ENCODE measurements at regions not wholly inside any gene's neighbourhood (a gene's known extent, or its start where the extent isn't known, plus 50 kb on each side); places are given as distances from the start of the nearest gene placed in this dataset.

DNA sequence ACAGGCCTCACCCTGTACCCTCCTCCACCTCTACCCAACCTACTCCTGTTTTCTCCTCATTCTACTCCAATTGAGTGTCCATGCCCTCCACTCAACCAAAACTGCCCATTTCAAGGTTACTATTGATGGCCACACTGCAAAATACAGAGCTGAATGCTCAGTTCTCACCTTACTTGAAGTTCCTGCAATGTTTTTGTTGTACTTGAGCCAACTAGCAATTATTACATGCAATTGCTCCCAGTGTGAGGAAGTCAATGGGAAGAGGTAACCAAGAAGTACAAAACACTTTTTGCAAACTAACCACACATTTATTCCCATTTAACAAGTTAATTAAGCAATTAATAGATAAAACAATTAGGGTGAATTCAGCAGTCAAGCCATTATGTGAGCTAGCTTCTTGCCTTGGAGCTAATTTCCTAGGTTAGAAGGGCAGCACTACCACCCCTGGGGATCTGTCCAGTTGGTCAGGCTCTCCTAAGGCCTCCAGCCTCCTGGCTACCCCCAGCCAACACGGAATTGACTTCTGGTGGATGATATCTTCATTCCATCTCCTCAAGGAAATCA is 52.4 kb upstream of the GGTLC1 start:
- Histone ChIP-seq H3K4me3 (ENCODE audit: low read depth in 1 of 3, low read length in 3 of 3) (no peak overlapping the region), H3K4me1 (ENCODE audit: control insufficient read depth in 4 of 4, insufficient read depth in 4 of 4, low read length in 3 of 4) (no peaks in the 10 kb centered on the region), H3K9ac (ENCODE audit: low read depth in 1 of 2, low read length in 2 of 2) (no peak overlapping the region), H3K27ac (ENCODE audit: low read depth in 1 of 2, low read length in 2 of 2) (no peak overlapping the region), H3K9me3 (ENCODE audit: control insufficient read depth in 4 of 4, low read length in 3 of 4) (no peaks in the 10 kb centered on the region), H3K27me3 (ENCODE audit: control insufficient read depth in 4 of 4, insufficient read depth in 4 of 4, low read length in 3 of 4) (no peaks in the 10 kb centered on the region), H3K36me3 (ENCODE audit: control insufficient read depth in 4 of 4, insufficient read depth in 3 of 4, low read depth in 1 of 4, low read length in 3 of 4) (no peaks in the 10 kb centered on the region)
- DNase-seq (ENCODE audit: low spot score), result no peak
- 80% methylated on average over 1 of the region's 1 CpG for WGBS
- TF ChIP-seq FOXA1 (IDR thresholded peaks at IDR 0.05) (no peak), NR2F2 (IDR thresholded peaks at IDR 0.05) (no peak), FOXA2 (IDR thresholded peaks at IDR 0.05) (no peak), EGR1 (IDR thresholded peaks at IDR 0.05; ENCODE audit: low read depth in 2 of 2) (no peak), JUND (IDR thresholded peaks at IDR 0.05) (no peak), RXRA (IDR thresholded peaks at IDR 0.05) (no peak), TAF1 (conservative IDR thresholded peaks at IDR 0.05) (no peak), SP1 (IDR thresholded peaks at IDR 0.05) (no peak), GABPA (IDR thresholded peaks at IDR 0.05 in 1 of 2, conservative IDR thresholded peaks at IDR 0.05 in 1 of 2) (no peak), RAD21 (IDR thresholded peaks at IDR 0.05) (no peak), REST (IDR thresholded peaks at IDR 0.05) (no peak), YY1 (IDR thresholded peaks at IDR 0.05) (no peak)
- TF ChIP-seq, protein P1, sequence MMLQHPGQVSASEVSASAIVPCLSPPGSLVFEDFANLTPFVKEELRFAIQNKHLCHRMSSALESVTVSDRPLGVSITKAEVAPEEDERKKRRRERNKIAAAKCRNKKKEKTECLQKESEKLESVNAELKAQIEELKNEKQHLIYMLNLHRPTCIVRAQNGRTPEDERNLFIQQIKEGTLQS (IDR thresholded peaks at IDR 0.05), result no peak
- TF ChIP-seq, protein P2, sequence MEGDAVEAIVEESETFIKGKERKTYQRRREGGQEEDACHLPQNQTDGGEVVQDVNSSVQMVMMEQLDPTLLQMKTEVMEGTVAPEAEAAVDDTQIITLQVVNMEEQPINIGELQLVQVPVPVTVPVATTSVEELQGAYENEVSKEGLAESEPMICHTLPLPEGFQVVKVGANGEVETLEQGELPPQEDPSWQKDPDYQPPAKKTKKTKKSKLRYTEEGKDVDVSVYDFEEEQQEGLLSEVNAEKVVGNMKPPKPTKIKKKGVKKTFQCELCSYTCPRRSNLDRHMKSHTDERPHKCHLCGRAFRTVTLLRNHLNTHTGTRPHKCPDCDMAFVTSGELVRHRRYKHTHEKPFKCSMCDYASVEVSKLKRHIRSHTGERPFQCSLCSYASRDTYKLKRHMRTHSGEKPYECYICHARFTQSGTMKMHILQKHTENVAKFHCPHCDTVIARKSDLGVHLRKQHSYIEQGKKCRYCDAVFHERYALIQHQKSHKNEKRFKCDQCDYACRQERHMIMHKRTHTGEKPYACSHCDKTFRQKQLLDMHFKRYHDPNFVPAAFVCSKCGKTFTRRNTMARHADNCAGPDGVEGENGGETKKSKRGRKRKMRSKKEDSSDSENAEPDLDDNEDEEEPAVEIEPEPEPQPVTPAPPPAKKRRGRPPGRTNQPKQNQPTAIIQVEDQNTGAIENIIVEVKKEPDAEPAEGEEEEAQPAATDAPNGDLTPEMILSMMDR (IDR thresholded peaks at IDR 0.05; ENCODE audit: low read depth, low read length, missing input control), result no peak
- TF ChIP-seq, protein P3, sequence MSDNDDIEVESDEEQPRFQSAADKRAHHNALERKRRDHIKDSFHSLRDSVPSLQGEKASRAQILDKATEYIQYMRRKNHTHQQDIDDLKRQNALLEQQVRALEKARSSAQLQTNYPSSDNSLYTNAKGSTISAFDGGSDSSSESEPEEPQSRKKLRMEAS (IDR thresholded peaks at IDR 0.05), result no peak

DNA sequence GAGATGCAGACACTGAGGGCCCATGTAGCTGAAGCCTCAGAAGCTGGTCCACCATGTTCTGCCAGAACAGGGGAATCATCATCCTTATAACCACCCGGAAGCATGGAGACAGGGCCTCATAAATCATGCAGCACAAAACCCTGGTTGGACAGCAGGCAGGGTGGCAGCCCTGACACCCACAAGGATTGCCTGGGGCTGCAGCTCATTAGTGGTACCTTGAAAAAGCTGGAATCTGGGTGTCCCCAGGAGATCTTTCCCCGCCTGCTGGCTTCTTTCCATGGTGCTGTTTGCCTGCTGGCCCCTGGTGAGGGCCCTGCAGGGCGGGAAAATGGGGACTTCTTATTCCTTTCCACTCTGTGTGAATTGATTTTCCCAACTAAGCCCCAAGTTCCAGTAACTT is 50.6 kb upstream of the GGTLC1 start:
- WGBS, result 90% methylated on average over 3 of the region's 3 CpGs
- TF ChIP-seq TAF1 (conservative IDR thresholded peaks at IDR 0.05), result no peak
- no peak for TF ChIP-seq FOXA2 (IDR thresholded peaks at IDR 0.05)
- TF ChIP-seq GABPA (IDR thresholded peaks at IDR 0.05 in 1 of 2, conservative IDR thresholded peaks at IDR 0.05 in 1 of 2), result no peak
- no peak for TF ChIP-seq SP1 (IDR thresholded peaks at IDR 0.05)
- TF ChIP-seq, protein P1 (IDR thresholded peaks at IDR 0.05), result no peak
- no peak for TF ChIP-seq HNF4G (IDR thresholded peaks at IDR 0.05)
- no peak for TF ChIP-seq EGR1 (IDR thresholded peaks at IDR 0.05; ENCODE audit: low read depth in 2 of 2)
- TF ChIP-seq NR2F2 (IDR thresholded peaks at IDR 0.05), result no peak
- no peak for TF ChIP-seq HNF4A (conservative IDR thresholded peaks at IDR 0.05)
- no peak for TF ChIP-seq JUND (IDR thresholded peaks at IDR 0.05)
- no peak for TF ChIP-seq RXRA (IDR thresholded peaks at IDR 0.05)
- TF ChIP-seq FOXA1 (IDR thresholded peaks at IDR 0.05), result no peak
- TF ChIP-seq, protein P3 (IDR thresholded peaks at IDR 0.05), result no peak
- no peak for TF ChIP-seq YY1 (IDR thresholded peaks at IDR 0.05)
- TF ChIP-seq, protein P4, sequence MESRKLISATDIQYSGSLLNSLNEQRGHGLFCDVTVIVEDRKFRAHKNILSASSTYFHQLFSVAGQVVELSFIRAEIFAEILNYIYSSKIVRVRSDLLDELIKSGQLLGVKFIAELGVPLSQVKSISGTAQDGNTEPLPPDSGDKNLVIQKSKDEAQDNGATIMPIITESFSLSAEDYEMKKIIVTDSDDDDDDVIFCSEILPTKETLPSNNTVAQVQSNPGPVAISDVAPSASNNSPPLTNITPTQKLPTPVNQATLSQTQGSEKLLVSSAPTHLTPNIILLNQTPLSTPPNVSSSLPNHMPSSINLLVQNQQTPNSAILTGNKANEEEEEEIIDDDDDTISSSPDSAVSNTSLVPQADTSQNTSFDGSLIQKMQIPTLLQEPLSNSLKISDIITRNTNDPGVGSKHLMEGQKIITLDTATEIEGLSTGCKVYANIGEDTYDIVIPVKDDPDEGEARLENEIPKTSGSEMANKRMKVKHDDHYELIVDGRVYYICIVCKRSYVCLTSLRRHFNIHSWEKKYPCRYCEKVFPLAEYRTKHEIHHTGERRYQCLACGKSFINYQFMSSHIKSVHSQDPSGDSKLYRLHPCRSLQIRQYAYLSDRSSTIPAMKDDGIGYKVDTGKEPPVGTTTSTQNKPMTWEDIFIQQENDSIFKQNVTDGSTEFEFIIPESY (IDR thresholded peaks at IDR 0.05), result no peak
- no peak for TF ChIP-seq REST (IDR thresholded peaks at IDR 0.05)

More for the DNA sequence above, 50.6 kb upstream of the GGTLC1 start:
- no peak for DNase-seq (ENCODE audit: low spot score)
- Histone ChIP-seq H3K4me3 (ENCODE audit: low read depth in 1 of 3, low read length in 3 of 3) (no peak overlapping the region), H3K9ac (ENCODE audit: low read depth in 1 of 2, low read length in 2 of 2) (no peak overlapping the region), H3K27ac (ENCODE audit: low read depth in 1 of 2, low read length in 2 of 2) (no peak overlapping the region), H3K9me3 (ENCODE audit: control insufficient read depth in 4 of 4, low read length in 3 of 4) (no peaks in the 10 kb centered on the region), H3K4me1 (ENCODE audit: control insufficient read depth in 4 of 4, insufficient read depth in 4 of 4, low read length in 3 of 4) (peaks cover 0 to 5% (median 3%) of the 10 kb centered on the region in 4 donors), H3K36me3 (ENCODE audit: control insufficient read depth in 4 of 4, insufficient read depth in 3 of 4, low read depth in 1 of 4, low read length in 3 of 4) (no peaks in the 10 kb centered on the region), H3K27me3 (ENCODE audit: control insufficient read depth in 4 of 4, insufficient read depth in 4 of 4, low read length in 3 of 4) (no peaks in the 10 kb centered on the region)
